ENCODE measurements at regions not wholly inside any gene's neighbourhood (a gene's known extent, or its start where the extent isn't known, plus 50 kb on each side); places are given as distances from the start of the nearest gene placed in this dataset.

DNA sequence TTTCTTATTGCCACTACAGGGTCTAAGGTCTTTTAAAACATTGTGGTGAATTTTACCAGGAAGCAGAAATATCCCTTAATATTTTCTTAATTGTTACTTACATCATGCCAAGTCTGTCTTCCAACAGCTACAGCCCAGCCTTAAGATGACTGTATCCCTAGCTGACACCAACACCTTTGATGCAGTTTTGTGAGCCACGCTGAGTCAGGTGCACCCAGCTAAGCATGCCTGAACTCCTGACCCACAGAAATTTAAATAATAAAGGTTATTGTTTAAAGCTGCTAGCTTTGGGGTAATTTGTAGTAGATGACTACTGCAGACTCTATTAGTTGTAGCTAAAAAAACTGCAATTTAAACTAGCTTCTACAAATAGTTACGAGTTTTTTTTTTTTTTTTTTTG lies 1757.9 kb upstream of the LRRTM1 start:
- TF ChIP-seq, protein P1, sequence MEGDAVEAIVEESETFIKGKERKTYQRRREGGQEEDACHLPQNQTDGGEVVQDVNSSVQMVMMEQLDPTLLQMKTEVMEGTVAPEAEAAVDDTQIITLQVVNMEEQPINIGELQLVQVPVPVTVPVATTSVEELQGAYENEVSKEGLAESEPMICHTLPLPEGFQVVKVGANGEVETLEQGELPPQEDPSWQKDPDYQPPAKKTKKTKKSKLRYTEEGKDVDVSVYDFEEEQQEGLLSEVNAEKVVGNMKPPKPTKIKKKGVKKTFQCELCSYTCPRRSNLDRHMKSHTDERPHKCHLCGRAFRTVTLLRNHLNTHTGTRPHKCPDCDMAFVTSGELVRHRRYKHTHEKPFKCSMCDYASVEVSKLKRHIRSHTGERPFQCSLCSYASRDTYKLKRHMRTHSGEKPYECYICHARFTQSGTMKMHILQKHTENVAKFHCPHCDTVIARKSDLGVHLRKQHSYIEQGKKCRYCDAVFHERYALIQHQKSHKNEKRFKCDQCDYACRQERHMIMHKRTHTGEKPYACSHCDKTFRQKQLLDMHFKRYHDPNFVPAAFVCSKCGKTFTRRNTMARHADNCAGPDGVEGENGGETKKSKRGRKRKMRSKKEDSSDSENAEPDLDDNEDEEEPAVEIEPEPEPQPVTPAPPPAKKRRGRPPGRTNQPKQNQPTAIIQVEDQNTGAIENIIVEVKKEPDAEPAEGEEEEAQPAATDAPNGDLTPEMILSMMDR (optimal IDR thresholded peaks at IDR 0.05 in 1 of 3, IDR thresholded peaks at IDR 0.05 in 1 of 3, conservative IDR thresholded peaks at IDR 0.05 in 1 of 3; ENCODE audit: extremely low read depth in 1 of 3, insufficient read depth in 2 of 3, low read length in 3 of 3): no peak
- TF ChIP-seq EZH2 (IDR thresholded peaks at IDR 0.05; ENCODE audit: low read length): no peak
